ENCODE measurements at regions not wholly inside any gene's neighbourhood (a gene's known extent, or its start where the extent isn't known, plus 50 kb on each side); places are given as distances from the start of the nearest gene placed in this dataset.

DNA sequence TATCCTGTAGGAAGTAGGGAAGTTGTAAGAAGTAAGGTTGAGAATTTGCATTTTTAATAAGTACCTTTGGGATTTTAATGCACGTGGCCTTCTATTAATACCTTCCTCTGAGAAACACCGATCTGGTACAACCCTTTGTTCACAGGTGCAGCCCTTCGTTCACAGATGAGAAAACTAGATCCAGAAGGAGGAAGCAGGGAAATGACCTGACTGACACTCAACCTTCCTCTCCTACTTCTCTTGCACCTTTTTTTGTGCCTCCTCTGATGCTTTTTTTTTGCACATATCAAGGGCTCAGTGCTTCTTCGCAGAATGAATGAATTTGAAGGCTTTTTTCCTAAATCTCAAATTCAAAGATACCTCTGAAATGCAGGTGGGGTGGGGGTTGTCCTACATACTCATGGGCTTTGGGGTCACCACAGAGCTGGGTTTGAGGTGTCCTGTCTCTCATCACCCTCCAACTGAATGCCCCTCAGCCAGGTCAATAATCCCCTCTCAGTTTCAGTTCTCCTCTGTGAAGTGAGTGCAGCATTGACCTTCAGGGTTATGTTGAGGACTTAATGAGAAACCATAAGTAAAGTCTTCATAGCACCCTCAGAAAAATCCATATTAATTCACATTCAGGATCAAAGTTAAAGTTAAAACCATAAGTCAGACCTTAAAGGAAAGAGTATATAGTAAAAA lies 161.5 kb upstream of the CTNNB1 start:
- no peak overlapping the region for H3K23ac ChIP-seq (ENCODE audit: insufficient read length, low read depth, low read length)
- H2AK5ac ChIP-seq (ENCODE audit: insufficient read length, low read length): no peak overlapping the region
- H3K4ac ChIP-seq (ENCODE audit: low read depth, low read length): no peak overlapping the region
- H3K23me2 ChIP-seq (ENCODE audit: insufficient read length, low read depth, low read length, poor library complexity, severe bottlenecking): no peaks in the 10 kb centered on the region
- H4K91ac ChIP-seq (ENCODE audit: insufficient read length, low read depth, low read length): no peak overlapping the region
- H3K18ac ChIP-seq (ENCODE audit: insufficient read length, low read depth, low read length): no peak overlapping the region
- H3K79me2 ChIP-seq (ENCODE audit: insufficient read depth, low read length): no peaks in the 10 kb centered on the region
- H2BK20ac ChIP-seq (ENCODE audit: low read depth, low read length, poor library complexity, severe bottlenecking): no peak overlapping the region
- no peak overlapping the region for H3K27ac Mint-ChIP-seq
- no peak overlapping the region for H3T11ph ChIP-seq (ENCODE audit: low read length)
- no peak overlapping the region for H2BK120ac ChIP-seq (ENCODE audit: low read depth, low read length, poor library complexity, severe bottlenecking)
- no peak overlapping the region for H2AFZ ChIP-seq (ENCODE audit: low read length)
- no peaks in the 10 kb centered on the region for H4K20me1 ChIP-seq (ENCODE audit: control insufficient read depth, insufficient read depth, insufficient read length)
- no peak overlapping the region for H3K9ac ChIP-seq (ENCODE audit: extremely low read depth, insufficient read length, low read length)
- no peak overlapping the region for H2BK15ac ChIP-seq (ENCODE audit: low read depth, low read length)
- H3K27me3 ChIP-seq (ENCODE audit: insufficient read depth, low read length): no peaks in the 10 kb centered on the region
- no peak for DNase-seq
- TF ChIP-seq, protein P1, sequence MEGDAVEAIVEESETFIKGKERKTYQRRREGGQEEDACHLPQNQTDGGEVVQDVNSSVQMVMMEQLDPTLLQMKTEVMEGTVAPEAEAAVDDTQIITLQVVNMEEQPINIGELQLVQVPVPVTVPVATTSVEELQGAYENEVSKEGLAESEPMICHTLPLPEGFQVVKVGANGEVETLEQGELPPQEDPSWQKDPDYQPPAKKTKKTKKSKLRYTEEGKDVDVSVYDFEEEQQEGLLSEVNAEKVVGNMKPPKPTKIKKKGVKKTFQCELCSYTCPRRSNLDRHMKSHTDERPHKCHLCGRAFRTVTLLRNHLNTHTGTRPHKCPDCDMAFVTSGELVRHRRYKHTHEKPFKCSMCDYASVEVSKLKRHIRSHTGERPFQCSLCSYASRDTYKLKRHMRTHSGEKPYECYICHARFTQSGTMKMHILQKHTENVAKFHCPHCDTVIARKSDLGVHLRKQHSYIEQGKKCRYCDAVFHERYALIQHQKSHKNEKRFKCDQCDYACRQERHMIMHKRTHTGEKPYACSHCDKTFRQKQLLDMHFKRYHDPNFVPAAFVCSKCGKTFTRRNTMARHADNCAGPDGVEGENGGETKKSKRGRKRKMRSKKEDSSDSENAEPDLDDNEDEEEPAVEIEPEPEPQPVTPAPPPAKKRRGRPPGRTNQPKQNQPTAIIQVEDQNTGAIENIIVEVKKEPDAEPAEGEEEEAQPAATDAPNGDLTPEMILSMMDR (conservative IDR thresholded peaks at IDR 0.05): no peak
- H3K56ac ChIP-seq (ENCODE audit: insufficient read length, low read depth, low read length): no peak overlapping the region
- no peak overlapping the region for H2BK12ac ChIP-seq (ENCODE audit: insufficient read length, low read depth, low read length)
- H3K4me1 ChIP-seq (ENCODE audit: insufficient read depth, low read length): no peaks in the 10 kb centered on the region
- no peaks in the 10 kb centered on the region for H3K9me3 ChIP-seq (ENCODE audit: control insufficient read depth, low read depth, low read length)
- no peak overlapping the region for H3K4me2 ChIP-seq (ENCODE audit: insufficient read depth, insufficient read length, low read length)
- no CpG with 5 or more reads among the region's 4 CpGs for WGBS (ENCODE audit: extremely low coverage, insufficient read length, low lambda C conversion rate)
- H3K36me3 Mint-ChIP-seq (ENCODE audit: insufficient read depth in 1 of 3, low read depth in 3 of 3): peaks cover 9 to 10% (median 9%) of the 10 kb centered on the region in 3 experiments; a peak in 6 of 7 replicates
- no peak overlapping the region; a peak in 1 of 5 replicates for H3K4me3 Mint-ChIP-seq
- H3K79me1 ChIP-seq (ENCODE audit: insufficient read depth, low read depth, low read length, poor library complexity, severe bottlenecking): no peaks in the 10 kb centered on the region
- H3K14ac ChIP-seq (ENCODE audit: insufficient read depth, low read length): no peak overlapping the region
- H4K5ac ChIP-seq (ENCODE audit: insufficient read length, low read depth, low read length): no peak overlapping the region
- peaks cover 3% of the 10 kb centered on the region in 2 experiments; a peak in 2 of 4 replicates for H3K4me1 Mint-ChIP-seq
- H4K8ac ChIP-seq (replicated peaks; ENCODE audit: insufficient read length, low read depth, low read length): no peak overlapping the region
- no peak overlapping the region for H2BK5ac ChIP-seq (ENCODE audit: insufficient read length, low read length)
- H3K27ac ChIP-seq (ENCODE audit: insufficient read length, low read depth, low read length): no peak overlapping the region
- H3K27me3 Mint-ChIP-seq (ENCODE audit: low read depth): no peaks in the 10 kb centered on the region; the same call in 1 of the 2 replicates
- H3K9me3 Mint-ChIP-seq: peaks cover 10 to 13% of the 10 kb centered on the region in 2 experiments

Measured in H9 (cell line).